Hepatic stellate cell (primary cell): ENCODE measurements at regions not wholly inside any gene's neighbourhood (a gene's known extent, or its start where the extent isn't known, plus 50 kb on each side); places are given as distances from the start of the nearest gene placed in this dataset.

Experiments used
- DNase-seq: peaks from one replicate; pipeline ENCODE4 v3.0.0; 2011; ENCODE audit warnings: low spot score

DNA sequence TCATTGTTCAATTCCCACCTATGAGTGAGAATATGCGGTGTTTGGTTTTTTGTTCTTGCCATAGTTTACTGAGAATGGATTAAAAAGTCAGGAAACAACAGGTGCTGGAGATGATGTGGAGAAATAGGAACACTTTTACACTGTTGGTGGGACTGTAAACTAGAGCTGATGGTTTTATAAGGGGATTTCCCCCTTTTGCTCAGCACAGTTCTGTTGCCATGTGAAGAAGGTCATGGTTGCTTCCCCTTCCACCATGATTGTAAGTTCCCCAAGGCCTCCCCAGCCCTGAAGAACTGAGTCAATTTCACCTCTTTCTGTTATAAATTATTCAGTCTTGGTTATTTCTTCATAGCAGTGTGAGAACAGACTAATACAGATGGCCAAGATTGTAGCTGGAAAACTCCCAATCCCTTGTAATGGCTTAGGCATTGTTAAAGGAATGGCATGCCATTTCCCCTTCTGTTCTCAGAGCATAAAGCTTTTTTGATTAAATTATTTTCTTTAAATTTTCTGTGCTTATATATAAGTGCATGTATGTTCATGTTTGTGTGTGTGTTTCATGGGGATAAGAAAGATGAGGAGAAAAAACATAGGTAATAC, 144.8 kb downstream of the BACH1 start:
- no peak for DNase-seq

DNA sequence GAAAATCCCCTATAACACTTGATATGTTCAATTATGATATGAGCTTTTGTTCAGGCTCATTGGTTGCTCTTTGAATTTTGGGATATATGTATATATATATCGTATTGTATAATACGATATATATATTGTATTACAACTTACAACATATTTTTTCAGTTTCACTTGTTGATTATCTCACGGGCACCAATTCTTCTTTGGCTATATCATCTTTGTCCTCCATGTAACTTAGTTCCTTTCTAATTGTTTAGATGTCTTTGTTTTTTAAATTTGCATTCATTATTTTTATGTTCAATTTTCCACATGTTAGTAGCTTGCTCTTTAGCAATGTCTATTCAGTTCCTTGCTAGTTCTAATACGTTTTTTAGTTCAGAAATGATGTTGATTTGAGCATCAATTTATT, 150.0 kb downstream of the BACH1 start:
- DNase-seq, result no peak

DNA sequence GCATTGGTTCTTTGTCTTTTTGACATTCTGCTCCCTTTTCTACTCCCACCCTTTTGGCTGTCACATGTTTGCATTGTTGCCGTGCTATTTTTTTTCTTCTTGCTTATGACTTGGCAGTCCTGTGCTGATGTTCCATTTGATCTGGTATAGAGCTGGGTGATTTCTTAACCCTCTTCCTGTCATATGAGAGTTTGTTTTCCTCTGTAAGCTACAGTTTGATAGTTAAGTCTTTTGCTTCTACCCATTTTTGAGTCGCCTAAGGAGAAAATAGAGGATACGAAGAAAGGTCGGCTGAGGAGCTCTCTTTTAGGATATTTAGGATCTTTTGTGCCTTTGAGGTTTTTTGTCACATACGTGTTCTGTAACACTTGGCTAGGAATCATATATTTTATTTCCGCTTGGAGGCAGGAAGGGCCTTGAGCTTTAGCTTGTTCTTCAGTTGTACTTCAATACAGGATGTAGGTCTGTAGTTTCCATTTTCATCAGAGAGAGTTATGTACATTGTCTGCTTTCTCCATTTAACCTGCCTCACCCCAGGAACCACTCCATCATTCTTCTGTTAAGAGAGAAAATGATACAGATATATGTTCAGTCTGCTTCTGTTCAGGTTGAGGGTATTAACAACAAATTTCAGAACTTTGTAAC, 150.7 kb downstream of the BACH1 start:
- DNase-seq, result no peak

DNA sequence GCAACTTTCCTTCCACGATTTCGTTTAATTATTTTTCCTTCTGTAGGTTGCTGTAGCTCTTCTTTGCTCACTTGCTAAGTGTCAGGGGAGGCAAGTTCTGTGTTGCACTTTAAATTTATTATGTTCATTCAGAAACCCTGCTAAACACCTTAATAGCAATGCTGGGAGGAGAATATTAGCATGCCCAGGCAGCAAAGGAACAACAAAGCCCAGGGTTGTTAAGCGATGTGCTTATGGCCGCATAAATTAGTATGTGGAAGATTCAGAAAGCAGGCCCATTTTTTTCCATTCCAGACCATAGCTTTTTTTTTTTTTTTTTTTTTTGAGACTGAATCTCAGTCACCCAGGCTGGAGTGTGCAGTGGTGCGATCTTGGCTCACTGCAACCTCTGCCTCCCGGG, 151.3 kb downstream of the BACH1 start:
- no peak for DNase-seq

DNA sequence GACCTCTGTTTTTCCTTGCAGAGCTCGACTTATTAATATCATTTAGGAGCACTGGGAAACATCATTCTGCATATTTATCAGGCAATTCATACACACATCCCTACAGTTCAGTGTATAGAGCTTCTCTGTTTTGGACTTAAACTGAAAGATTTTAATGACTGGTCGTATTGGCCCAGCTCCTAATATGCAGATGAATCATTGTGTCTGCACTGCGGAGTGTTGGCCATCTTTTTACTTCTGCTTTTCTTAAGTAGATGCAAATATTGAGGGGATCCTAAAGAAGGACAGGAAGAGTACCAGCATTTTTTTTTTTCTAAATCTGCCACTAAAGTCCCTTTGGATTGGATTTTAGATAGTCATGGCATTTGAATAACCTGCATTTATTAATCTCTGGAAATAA, 154.8 kb downstream of the BACH1 start:
- DNase-seq, result no peak

DNA sequence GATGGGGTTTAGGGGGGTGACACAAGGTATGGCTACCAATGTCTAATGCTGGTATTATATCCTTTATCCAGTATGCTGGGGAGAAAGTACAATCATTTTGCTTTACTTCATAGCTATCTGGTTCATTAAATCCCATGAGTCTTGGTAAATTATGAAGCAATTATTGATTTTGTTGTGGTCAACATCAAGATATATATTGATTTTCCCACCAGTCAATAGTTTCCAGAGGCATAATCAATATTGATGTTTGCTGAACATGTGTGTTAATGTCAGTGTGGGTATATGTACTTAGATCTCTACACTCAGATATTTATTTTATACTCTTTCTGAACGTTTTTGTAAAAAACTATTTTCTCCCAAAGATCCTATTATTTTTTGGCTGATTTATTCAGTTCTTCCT, 155.5 kb downstream of the BACH1 start:
- no peak for DNase-seq

DNA sequence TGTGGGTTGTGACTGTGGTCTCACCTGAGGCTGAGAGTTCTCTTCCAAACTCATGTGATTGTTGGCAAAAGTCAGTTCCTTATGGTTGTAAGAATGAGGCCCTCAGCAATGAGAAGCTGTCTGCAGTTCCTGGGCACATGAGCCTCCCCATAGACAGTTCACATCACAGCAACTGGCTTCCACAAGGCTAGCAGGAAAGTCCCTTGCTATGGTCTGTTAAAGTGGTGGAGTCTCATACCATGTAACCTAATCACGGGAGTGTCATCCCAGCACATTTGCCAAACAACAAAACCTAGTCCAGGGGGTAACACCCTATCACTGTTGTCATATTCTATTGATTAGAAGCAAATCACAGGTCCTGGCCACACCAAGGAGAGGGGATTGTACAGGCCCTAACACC, 163.8 kb downstream of the BACH1 start:
- DNase-seq, result no peak

DNA sequence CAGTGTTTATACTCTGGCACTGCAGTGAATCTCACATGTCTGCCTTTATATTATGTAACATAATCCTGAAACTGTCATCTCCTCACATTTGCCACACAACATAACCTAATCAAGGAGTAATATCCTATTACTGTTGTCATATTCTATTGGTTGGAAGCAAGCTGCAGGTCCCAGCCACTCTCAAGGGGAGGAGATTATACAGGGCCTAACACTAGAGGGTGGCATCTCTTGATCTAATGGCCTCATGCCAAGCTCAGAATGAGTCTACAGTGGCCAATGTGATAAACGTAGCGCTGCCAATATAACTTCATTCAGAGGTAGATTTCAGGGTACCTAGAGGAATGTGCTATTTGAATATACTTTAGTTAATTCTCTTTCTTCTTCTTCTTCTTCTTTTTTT, 166.8 kb downstream of the BACH1 start:
- DNase-seq, result no peak

DNA sequence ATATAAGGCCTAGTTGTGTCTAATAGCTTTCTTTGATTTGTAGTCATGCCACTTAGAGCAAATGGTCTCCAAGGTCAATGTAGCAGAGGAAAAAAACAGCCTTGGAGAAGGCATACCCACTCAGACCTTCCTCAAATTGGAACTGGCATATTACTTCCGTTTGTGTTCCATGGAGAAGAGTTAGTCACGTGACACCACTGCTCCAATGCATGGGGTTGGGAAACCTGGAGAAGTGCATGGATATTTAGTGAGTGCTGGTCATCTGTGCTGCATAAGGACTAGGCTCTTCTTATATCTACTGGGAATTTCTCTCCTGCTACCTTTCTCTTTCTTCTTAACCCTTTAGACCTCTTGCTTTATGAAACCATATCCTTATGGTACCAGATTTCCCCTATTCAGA, 167.8 kb downstream of the BACH1 start:
- DNase-seq, result no peak

DNA sequence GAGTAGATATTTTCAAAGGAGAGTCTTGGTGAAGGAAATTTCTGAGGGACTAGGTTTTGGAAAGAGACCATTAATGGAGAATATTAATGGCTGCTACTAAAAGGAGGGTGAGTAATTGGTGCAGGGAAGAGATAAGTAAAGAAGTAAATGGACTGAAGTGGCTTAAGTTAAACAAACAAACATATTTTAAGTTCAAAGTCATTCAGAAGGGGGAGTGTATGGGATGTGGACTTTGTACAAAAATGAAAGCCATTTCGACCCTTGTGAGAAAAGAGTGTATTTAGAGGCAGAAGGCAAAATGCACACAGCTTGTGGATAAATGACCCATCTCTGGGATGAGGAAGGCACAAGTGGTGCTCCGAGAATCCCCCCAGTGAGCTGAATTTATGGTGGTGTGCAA, 171.7 kb downstream of the BACH1 start:
- DNase-seq, result no peak

DNA sequence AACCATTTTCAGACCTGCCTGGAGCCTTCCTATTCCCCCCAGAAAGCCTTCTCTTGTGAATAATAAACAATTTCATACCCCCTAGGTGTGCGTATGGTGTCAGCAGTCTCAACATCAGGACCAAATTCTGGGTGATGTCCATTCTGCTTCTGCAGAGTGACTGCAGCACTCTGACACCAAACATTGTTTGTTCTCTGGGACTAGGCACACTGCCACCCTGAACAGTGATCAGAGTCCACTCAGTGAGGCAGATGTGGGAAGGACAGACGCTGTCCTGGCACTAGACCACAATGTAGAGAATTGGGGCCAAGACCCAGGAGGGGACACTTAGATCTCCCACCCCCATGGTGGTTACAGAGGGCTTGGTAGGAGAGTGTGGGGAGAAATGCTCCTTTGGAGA, 175.1 kb downstream of the BACH1 start:
- DNase-seq, result no peak

DNA sequence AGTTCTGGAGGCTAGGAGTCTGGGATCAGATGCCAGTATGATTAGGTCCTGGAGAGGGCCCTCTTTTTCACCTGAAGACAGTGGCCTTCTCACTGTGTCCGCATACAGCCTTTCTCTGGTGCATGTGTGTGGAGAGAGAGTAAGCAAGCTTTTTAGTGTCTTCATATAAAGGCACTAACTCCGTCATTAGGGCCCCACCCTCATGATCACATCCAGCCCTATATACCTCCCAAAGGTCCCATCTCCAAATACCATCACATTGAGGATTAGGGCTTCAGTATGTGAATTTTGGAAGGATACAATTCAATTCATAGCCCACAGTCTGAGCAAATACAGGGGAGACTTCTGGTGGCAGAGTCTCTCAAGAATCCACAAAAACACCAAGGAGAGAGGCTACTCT, 176.6 kb downstream of the BACH1 start:
- DNase-seq, result no peak

DNA sequence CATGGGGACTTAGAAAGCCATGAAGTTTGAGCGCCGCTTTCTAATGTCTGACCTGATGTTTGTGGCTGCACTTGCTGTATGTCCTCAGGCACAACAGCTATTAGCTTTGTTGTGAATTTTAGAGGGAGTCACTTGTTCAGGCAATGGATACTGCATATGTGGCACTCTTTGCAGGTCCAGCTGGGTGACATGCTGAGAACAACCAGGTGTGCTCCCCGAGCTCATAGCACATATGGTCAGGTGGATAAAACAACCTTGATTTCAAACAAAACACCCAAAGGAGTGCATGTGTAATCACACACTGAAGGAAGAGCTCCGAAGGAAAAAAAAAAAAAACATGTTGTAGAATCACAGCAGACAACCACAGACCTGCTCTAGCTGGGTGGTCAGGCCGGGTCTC, 178.6 kb downstream of the BACH1 start:
- no peak for DNase-seq

DNA sequence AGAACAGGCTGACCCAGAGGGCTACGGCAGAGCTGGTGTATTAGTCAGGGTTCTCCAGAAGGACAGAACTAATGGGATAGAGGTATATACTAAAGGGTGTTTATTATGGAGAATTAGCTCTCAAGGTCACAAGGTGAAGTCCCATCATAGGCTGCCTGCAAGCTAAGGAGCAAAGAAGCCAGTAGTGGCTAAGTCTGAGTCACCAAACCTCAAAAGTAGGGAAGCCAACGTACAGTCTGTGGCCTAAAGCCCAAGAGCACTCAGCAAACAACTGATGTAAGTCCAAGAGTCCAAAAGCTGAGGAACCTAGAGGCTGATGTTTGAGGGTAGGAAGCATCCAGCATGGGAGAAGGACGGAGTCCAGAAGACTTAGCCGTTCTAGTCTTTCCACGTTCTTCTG, 179.2 kb downstream of the BACH1 start:
- DNase-seq, result no peak

DNA sequence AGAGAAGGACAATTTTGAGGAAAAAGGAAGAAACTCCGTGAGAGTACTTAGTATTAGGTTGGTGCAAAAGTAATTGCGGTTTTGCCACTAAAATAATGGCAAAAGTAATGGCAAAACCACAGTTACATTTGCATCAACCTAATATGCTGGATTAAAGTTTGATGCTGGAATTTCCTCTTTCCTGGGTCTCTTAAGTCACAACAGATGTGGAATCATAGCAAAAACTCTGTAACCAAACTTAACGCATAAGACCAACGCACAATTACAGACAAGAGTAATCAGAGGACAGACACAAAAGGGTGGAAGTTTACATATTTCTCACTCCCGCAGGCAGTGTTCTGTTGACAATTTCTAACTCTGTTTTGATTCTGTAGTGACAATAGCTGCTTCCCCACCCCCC, 182.4 kb downstream of the BACH1 start:
- no peak for DNase-seq

DNA sequence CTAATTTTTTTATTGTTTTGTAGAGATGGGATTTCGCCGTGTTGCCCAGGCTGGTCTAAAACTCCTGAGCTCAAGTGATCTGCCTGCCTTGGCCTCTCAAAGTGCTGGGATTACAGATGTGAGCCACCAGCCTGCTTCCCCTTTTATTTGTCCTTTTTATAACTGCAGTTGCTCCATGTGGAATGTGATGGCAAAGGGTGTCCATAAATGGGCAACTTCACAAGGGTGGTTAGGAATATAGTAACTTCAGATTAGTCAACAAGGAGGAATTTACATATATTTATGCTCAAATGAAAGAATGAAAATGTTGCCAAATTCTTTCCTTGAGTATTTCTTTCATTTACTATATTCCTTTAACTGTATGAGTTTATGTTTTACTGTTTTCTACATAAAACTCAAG, 182.9 kb downstream of the BACH1 start:
- DNase-seq, result peak; percentile 42

DNA sequence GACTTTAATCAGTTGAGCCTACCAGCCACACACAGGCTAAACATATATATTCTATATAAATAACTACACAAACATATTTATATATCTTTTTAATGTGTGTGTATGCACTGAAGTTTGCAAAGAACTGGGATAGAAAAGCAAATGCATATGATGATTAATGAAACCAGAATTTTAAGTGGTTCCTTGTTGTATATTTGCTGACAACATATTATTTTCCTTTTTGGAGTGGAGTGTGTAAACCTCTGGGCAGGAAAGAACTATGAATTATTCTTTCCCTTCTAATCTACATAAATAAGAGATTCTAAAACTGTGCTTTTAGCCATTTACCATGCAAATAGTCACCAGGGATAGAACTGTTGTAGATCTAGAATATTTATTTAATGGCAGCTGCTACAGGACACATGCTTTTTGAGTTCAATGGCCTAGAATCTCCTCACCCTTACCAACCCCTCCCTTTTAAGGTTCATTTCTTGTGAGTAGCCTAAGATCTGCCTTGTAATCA, 187.6 kb downstream of the BACH1 start:
- no peak for DNase-seq
